Epithelial cell of esophagus (primary cell): ENCODE measurements at regions not wholly inside any gene's neighbourhood (a gene's known extent, or its start where the extent isn't known, plus 50 kb on each side); places are given as distances from the start of the nearest gene placed in this dataset.

Experiments used
- DNase-seq: peaks from one replicate; pipeline ENCODE4 v3.0.0; 2010; ENCODE audit warnings: low read depth
- H3K4me3 ChIP-seq: 2 replicates; pipeline ENCODE4 v1.5.1; 2011; ENCODE audit warnings: mild to moderate bottlenecking, low read length, control low read depth
- TF ChIP-seq, protein P1 (sequence below): IDR thresholded peaks from 2 replicates; pipeline ENCODE4 v1.5.1; 2011; ENCODE audit warnings: low read depth, mild to moderate bottlenecking, low read length, control low read depth, inconsistent platforms; ENCODE audit not compliant: insufficient read depth; ENCODE audit errors: missing control alignments

DNA sequence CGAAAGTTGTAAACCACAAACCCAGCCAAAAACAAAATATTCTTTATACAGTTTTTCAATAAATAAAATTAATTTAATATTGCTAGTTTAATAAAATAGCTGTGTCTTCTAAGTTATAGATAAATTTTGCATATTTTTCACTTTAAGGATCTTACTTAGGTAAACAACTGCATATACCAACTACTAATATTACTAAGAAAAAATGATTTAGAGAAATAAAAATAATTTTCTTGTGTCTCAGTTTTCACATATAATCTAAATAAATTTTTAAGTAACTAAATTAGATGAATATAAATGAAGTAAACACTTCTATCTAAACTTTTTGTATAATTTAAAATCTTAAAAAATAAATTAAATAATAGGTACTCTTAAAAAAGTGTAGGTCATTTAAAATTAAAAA is 67.1 kb upstream of the TOP3B start:
- TF ChIP-seq, protein P1, sequence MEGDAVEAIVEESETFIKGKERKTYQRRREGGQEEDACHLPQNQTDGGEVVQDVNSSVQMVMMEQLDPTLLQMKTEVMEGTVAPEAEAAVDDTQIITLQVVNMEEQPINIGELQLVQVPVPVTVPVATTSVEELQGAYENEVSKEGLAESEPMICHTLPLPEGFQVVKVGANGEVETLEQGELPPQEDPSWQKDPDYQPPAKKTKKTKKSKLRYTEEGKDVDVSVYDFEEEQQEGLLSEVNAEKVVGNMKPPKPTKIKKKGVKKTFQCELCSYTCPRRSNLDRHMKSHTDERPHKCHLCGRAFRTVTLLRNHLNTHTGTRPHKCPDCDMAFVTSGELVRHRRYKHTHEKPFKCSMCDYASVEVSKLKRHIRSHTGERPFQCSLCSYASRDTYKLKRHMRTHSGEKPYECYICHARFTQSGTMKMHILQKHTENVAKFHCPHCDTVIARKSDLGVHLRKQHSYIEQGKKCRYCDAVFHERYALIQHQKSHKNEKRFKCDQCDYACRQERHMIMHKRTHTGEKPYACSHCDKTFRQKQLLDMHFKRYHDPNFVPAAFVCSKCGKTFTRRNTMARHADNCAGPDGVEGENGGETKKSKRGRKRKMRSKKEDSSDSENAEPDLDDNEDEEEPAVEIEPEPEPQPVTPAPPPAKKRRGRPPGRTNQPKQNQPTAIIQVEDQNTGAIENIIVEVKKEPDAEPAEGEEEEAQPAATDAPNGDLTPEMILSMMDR: no peak
- H3K4me3 ChIP-seq: no peak overlapping the region
- DNase-seq: no peak

DNA sequence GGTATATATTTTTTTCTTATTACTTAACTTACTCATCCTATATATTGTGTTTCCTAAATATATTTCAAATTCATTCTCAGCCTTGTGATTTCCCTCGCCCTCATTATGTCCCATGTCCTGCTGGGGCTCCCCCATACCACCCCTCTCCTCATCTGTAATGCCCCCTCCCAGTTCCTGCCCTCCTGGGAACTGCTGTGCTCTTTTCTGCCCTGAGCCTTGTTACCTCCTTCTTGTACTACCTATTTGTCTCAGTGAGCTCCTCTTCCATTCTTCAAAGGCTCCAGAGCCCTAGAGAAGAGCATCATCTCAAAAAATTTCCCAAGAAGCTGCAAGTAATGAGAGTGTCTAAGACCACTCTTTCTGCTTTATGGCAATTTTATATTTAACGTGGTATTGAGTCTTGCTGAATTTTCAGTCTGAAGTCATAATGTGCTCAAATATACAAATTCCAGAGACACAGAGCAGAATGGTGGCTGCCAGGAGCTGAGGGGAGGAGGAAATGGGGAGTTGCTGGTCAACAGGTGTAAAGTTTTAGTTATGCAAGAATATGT is 66.5 kb upstream of the TOP3B start:
- no peak overlapping the region for H3K4me3 ChIP-seq
- no peak for DNase-seq
- TF ChIP-seq, protein P1: no peak

DNA sequence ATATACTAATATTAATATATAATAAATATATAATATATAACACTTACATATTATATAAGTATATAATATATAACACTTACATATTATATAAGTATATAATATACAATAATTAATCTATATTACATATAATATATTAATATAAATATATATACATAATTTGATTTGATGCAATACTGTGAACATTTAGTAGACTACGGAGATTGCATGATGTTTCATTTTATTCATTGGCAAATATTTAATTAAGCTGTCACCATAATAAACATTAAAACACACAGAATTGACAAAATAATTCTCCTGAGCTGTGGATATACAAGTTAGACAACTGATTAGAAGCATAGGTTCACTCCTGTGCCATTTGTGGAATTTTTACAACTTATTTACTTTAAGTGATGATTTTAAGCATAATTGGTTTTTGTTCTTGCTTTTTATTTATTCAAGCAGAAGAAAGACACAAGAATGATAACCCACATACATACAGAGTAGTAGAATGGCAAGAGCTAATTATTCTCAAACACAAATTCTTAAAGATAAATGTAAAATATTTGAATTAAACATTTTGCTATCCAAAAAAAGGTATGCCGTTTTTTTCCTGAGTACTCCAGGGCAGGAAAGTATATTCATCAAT is 65.8 kb upstream of the TOP3B start:
- TF ChIP-seq, protein P1: no peak
- DNase-seq: no peak
- H3K4me3 ChIP-seq: no peak overlapping the region

DNA sequence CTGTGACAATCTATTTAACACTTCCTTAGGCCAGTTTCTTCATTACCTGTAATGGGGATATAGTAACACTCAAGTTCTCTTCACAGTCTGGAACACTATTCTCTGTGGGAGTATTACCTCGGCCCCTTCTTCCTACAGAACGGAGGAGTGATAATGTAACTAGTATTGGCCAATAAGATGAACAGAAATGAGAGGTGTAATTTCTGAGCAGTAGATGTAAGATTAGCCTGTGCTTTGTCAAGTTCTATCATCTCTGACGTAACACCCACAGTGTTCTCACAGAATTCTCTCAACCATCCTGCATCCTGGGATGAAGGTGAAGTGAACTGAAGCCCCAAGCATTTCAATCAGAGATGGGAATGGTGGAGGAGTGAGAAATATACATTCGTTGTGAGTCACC is 65.2 kb upstream of the TOP3B start:
- no peak overlapping the region for H3K4me3 ChIP-seq
- TF ChIP-seq, protein P1: no peak
- DNase-seq: no peak

DNA sequence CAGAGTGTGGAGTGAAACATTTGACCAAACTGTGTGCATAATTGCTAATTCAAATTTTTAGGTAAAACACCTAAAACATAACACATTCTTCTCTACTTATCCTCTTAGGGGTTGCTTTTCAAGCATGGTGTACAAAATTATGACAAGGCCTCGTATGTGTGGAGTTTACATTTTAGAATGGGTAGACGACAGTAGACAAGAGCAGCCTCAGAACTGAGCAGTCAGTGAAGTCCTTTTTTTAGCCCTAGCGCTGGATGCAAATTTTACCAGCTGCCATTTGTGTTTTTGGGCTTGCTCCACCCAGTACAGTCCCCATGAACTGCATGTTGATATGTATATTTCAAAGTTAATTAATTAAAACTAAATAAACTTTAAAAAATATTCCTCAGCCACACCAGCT is 64.7 kb upstream of the TOP3B start:
- DNase-seq: no peak
- no peak overlapping the region for H3K4me3 ChIP-seq
- TF ChIP-seq, protein P1: no peak

DNA sequence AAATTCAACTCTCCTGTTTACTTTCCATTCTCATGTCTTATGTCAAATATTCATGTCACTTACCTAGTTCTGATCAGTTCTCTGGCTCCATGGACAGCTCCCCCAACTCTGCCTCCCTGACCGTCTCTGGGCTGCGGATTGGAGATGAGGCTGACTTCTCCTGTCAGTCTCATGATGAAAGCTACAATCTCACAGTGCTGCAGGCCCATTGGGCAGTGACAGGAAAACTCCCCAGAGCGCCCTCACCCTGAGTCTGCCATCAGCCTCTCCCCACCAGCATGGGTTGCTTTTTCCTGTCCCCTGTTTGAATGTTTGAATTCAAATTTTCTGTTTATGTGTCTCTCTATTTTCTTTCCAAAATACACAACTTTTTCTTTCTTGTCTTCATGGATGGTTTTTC is 63.8 kb upstream of the TOP3B start:
- no peak for DNase-seq
- no peak overlapping the region for H3K4me3 ChIP-seq
- TF ChIP-seq, protein P1: no peak

DNA sequence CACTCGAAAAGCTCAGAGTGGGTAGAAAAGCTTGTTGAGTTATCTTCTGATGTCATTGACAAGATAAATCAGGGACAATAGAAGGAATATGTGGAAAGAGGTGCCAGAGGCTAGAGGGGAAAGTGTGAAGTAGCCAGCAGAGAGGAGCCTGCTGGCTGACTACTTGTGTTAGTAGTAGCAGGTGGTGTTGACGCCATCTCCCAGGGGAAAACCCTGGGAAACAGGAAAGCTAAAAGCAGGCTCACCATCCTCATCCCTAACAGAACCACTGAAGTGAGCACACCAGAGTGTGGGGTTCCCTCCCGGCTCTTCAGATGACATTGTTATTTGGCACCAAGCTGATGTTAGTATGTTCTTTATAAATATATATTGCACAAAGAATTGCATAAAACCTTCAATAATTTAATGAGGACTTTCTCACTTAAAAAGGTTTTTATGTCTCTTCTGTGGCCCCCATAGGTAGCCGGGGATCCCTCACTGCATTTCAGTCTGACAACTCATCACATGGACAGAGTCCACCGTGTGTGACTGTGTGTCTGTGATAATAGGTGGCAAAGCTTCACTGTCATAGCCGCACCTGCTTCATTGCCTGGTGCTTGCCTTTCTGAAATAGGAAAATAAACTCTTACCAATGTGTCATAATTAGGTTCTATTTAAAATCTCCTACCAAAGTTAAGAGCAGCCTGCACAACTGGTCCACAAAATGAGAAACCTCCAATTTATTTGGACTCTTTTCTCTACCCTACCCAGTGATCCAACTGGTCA is 63.2 kb upstream of the TOP3B start:
- TF ChIP-seq, protein P1: no peak
- H3K4me3 ChIP-seq: no peak overlapping the region
- no peak for DNase-seq
